Panc1 (cell line): ENCODE measurements at regions not wholly inside any gene's neighbourhood (a gene's known extent, or its start where the extent isn't known, plus 50 kb on each side); places are given as distances from the start of the nearest gene placed in this dataset.

Experiments used
- ATAC-seq: fragments of 200-7000 bp; cut with Tn5 transposase; 2 replicates; pipeline ENCODE4 v1.9.1; 2020; ENCODE audit warnings: mild to moderate bottlenecking, moderate library complexity
- BruUV-seq: library from RNA; stranded (reverse); fragments of 400-500 nt; replicated peaks from 2 replicates; lab custom pipeline; 2021; lab: Mats Ljungman, UMichigan
- CTCF ChIA-PET: fragments of 300-600 bp; sonication (Branson Sonifier 250); formaldehyde crosslinking; loops from one replicate; lab custom pipeline; 2022; ENCODE audit warnings: antibody characterized with exemption; lab: Charles Lee
- POLR2A ChIA-PET: fragments of 300-600 bp; sonication (Branson Sonifier 250); formaldehyde crosslinking; loops from one replicate; lab custom pipeline; 2022; ENCODE audit warnings: antibody characterized with exemption; lab: Charles Lee
- DNase-seq: peaks from one replicate; pipeline ENCODE4 v3.0.0-alpha.2; 2010; ENCODE audit warnings: low read depth, low spot score
- H3K27ac ChIP-seq: 2 replicates; pipeline ENCODE4 v1.5.1; 2011; ENCODE audit warnings: mild to moderate bottlenecking, low read length, inconsistent platforms
- H3K27me3 ChIP-seq: fragments of 200-500 bp; sonication (Bioruptor generic); 2 replicates; pipeline ENCODE4 v1.6.0; 2014; ENCODE audit warnings: low read length, inconsistent platforms; ENCODE audit not compliant: control insufficient read depth, insufficient read depth
- H3K36me3 ChIP-seq: fragments of 200-500 bp; sonication (Bioruptor generic); 2 replicates; pipeline ENCODE4 v1.5.1; 2014; ENCODE audit warnings: inconsistent platforms, mild to moderate bottlenecking, low read length, moderate library complexity; ENCODE audit not compliant: control insufficient read depth, insufficient read depth
- H3K4me1 ChIP-seq: 2 replicates; pipeline ENCODE4 v1.5.1; 2011; ENCODE audit warnings: inconsistent platforms, mild to moderate bottlenecking, low read length, moderate library complexity; ENCODE audit not compliant: control insufficient read depth, insufficient read depth
- H3K4me3 ChIP-seq, 2 experiments: 2 replicates each; pipeline ENCODE4 v1.5.1; 2011 to 2012; ENCODE audit warnings: low read depth in 2 of 2, low read length in 2 of 2, mild to moderate bottlenecking in 2 of 2, inconsistent platforms in 1 of 2, moderate library complexity in 1 of 2
- H3K9me3 ChIP-seq: fragments of 200-500 bp; sonication (Bioruptor generic); 2 replicates; pipeline ENCODE4 v1.5.1; 2014; ENCODE audit warnings: low read depth, mild to moderate bottlenecking, inconsistent platforms, low read length, moderate library complexity; ENCODE audit not compliant: control insufficient read depth, insufficient read depth
- CTCF ChIP-seq: fragments of 450-650 bp; IDR thresholded peaks from 2 replicates; pipeline ENCODE4 v1.5.1; 2017; ENCODE audit warnings: mild to moderate bottlenecking
- POLR2AphosphoS5 ChIP-seq: IDR thresholded peaks from 2 replicates; pipeline ENCODE4 v1.6.1; 2012; ENCODE audit warnings: mild to moderate bottlenecking, low read depth, low read length, moderate library complexity
- REST ChIP-seq, 2 experiments: IDR thresholded peaks; 2 replicates each; pipeline ENCODE4 v1.6.1; 2011 to 2012; ENCODE audit warnings: low read depth in 2 of 2, control low read depth in 1 of 2, low read length in 1 of 2, mild to moderate bottlenecking in 1 of 2, moderate library complexity in 1 of 2; ENCODE audit not compliant: insufficient read depth in 1 of 2
- SIN3A ChIP-seq: IDR thresholded peaks from 2 replicates; pipeline ENCODE4 v1.6.1; 2012; ENCODE audit warnings: low read depth, mild to moderate bottlenecking, low read length, moderate library complexity, borderline replicate concordance; ENCODE audit not compliant: insufficient read depth
- TCF7L2 ChIP-seq: IDR thresholded peaks from 2 replicates; pipeline ENCODE4 v1.6.1; 2011; ENCODE audit warnings: mild to moderate bottlenecking, low read depth, low read length, inconsistent platforms
- in situ Hi-C: cut with HindIII; loops from 2 replicates; pipeline ENCODE4 v1.10.0; 2016; ENCODE audit warnings: low sequenced_read_pairs, low pct_unique_long_range_greater_than_20kb
- intact Hi-C: fragments of 100-400 bp; cut with micrococcal nuclease; formaldehyde crosslinking; loops from one replicate; pipeline ENCODE4 v1.10.0; 2022; ENCODE audit not compliant: unreplicated experiment

- ChIA-PET CTCF (no interaction called here), POLR2A (no interaction called here)
- no peak overlapping the region for H3K27ac ChIP-seq
- TF ChIP-seq REST (IDR thresholded peaks at IDR 0.05; ENCODE audit: insufficient read depth in 1 of 2, low read depth in 2 of 2, low read length in 1 of 2): no peak
- no peak for TF ChIP-seq SIN3A
- TF ChIP-seq CTCF: no peak
- TF ChIP-seq TCF7L2: no peak
- no peak for TF ChIP-seq POLR2AphosphoS5
- no peaks in the 10 kb centered on the region for H3K9me3 ChIP-seq
- no TSS peak for BruUV-seq
- DNase-seq: no peak
- no peak for ATAC-seq
- H3K27me3 ChIP-seq: no peaks in the 10 kb centered on the region
- intact Hi-C loops: no loop called here
- H3K36me3 ChIP-seq: no peaks in the 10 kb centered on the region
- H3K4me3 ChIP-seq: no peak overlapping the region
- in situ Hi-C loops: no loop called here
- no peaks in the 10 kb centered on the region for H3K4me1 ChIP-seq
These were observed 602.9 kb upstream of the HTR2C start for GRCh38 chrX:113980953-113981352.

- H3K27me3 ChIP-seq: no peaks in the 10 kb centered on the region
- ATAC-seq (no peak), DNase-seq (no peak)
- BruUV-seq: no TSS peak
- H3K4me1 ChIP-seq: no peaks in the 10 kb centered on the region
- ChIA-PET POLR2A (no interaction called here), CTCF (no interaction called here)
- no peak overlapping the region for H3K27ac ChIP-seq
- H3K36me3 ChIP-seq: no peaks in the 10 kb centered on the region
- intact Hi-C loops (no loop called here), in situ Hi-C loops (no loop called here)
- H3K9me3 ChIP-seq: no peaks in the 10 kb centered on the region
- no peak for TF ChIP-seq POLR2AphosphoS5
- no peak for TF ChIP-seq TCF7L2
- no peak for TF ChIP-seq REST (IDR thresholded peaks at IDR 0.05; ENCODE audit: insufficient read depth in 1 of 2, low read depth in 2 of 2, low read length in 1 of 2)
- TF ChIP-seq SIN3A: no peak
- TF ChIP-seq CTCF: no peak
- H3K4me3 ChIP-seq: no peak overlapping the region
These were observed 606.0 kb upstream of the HTR2C start for GRCh38 chrX:113977887-113978286.
